HCT116 (cell line): ENCODE measurements at regions not wholly inside any gene's neighbourhood (a gene's known extent, or its start where the extent isn't known, plus 50 kb on each side); places are given as distances from the start of the nearest gene placed in this dataset.

Experiments
- CEBPB ChIP-seq: IDR thresholded peaks from 2 replicates; pipeline ENCODE4 v1.6.1; 2012; ENCODE audit warnings: low read depth
- RAD21 ChIP-seq: IDR thresholded peaks from 2 replicates; pipeline ENCODE4 v1.6.1; 2012; ENCODE audit warnings: low read depth, mild to moderate bottlenecking
- TCF7L2 ChIP-seq: IDR thresholded peaks from 2 replicates; pipeline ENCODE4 v1.7.0; 2011; ENCODE audit warnings: borderline replicate concordance, inconsistent platforms; ENCODE audit not compliant: insufficient read depth, insufficient read length; ENCODE audit errors: extremely low read depth
- YY1 ChIP-seq: IDR thresholded peaks from 2 replicates; pipeline ENCODE4 v1.6.1; 2011; ENCODE audit warnings: low read length, low read depth, moderate library complexity, mild to moderate bottlenecking; ENCODE audit not compliant: insufficient replicate concordance; ENCODE audit errors: extremely low read depth
- TF ChIP-seq, protein P1 (sequence below), 3 experiments: fragments of 200-600 bp in 1 of 3; sonication (generic) in 1 of 3; IDR thresholded peaks in 2 of 3; conservative IDR thresholded peaks in 1 of 3; 2 replicates each; pipeline ENCODE4 v1.5.1; 2012 to 2017; ENCODE audit warnings: low read depth in 2 of 3, low read length in 2 of 3, antibody characterized with exemption in 1 of 3, borderline replicate concordance in 1 of 3, control low read depth in 1 of 3, mild to moderate bottlenecking in 1 of 3, mixed read lengths in 1 of 3, mixed run types in 1 of 3, moderate library complexity in 1 of 3; ENCODE audit not compliant: insufficient read depth in 1 of 3

DNA sequence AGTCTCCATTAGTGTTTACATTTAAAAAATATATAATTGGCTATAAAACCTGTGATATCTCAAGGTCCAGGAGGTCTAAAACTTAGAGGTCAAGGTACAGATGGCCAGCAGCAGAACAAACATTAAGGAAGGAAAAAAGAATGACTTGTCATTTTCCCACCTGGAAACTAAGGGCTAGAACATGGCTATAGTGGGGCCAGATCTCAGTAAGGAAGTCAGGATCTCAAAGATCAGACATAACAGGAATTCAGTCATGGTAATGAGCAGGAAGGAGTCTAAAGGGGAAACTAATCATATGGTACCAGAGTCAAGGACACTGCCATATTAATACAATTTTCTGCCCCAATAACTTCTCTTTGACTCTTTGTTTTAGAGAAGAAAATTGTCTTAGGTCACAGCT is 1018.8 kb downstream of the PLA2G4A start:
- TF ChIP-seq CEBPB = no peak
- no peak for TF ChIP-seq TCF7L2
- TF ChIP-seq, protein P1, sequence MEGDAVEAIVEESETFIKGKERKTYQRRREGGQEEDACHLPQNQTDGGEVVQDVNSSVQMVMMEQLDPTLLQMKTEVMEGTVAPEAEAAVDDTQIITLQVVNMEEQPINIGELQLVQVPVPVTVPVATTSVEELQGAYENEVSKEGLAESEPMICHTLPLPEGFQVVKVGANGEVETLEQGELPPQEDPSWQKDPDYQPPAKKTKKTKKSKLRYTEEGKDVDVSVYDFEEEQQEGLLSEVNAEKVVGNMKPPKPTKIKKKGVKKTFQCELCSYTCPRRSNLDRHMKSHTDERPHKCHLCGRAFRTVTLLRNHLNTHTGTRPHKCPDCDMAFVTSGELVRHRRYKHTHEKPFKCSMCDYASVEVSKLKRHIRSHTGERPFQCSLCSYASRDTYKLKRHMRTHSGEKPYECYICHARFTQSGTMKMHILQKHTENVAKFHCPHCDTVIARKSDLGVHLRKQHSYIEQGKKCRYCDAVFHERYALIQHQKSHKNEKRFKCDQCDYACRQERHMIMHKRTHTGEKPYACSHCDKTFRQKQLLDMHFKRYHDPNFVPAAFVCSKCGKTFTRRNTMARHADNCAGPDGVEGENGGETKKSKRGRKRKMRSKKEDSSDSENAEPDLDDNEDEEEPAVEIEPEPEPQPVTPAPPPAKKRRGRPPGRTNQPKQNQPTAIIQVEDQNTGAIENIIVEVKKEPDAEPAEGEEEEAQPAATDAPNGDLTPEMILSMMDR (IDR thresholded peaks at IDR 0.05 in 2 of 3, conservative IDR thresholded peaks at IDR 0.05 in 1 of 3; ENCODE audit: borderline replicate concordance in 1 of 3, insufficient read depth in 1 of 3, low read depth in 2 of 3, low read length in 2 of 3) = no peak
- TF ChIP-seq YY1 = no peak
- no peak for TF ChIP-seq RAD21
